ENCODE measurements at regions not wholly inside any gene's neighbourhood (a gene's known extent, or its start where the extent isn't known, plus 50 kb on each side); places are given as distances from the start of the nearest gene placed in this dataset.

DNA sequence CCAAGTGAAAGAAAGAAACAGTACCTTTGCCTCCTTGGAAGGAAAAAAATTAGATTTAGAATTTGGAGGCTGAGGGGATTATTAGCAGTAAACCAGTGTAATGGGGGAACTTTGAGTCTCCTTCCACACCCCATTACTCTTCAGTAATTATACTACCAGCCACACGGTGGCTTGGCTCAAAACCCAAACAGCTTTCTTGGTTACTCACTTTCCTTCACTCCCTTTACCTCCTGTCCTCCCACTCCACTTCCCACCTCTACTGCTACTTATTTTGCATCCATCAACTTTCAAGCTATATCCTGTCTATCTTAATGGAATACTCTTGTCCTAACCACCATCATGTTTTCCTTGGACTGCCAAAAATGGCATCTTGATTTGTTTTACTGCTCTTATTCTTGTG lies 310.6 kb upstream of the AADAT start:
- no peaks in the 10 kb centered on the region for H3K36me3 ChIP-seq (ENCODE audit: low read depth, missing control alignments)
- H3K27ac ChIP-seq: no peak overlapping the region
- intact Hi-C loops (cut with DNase I; ENCODE audit: low total_unique reads): no loop called here
- no peaks in the 10 kb centered on the region for H3K4me1 ChIP-seq
- H3K4me3 ChIP-seq: no peak overlapping the region
- TF ChIP-seq, protein P1, sequence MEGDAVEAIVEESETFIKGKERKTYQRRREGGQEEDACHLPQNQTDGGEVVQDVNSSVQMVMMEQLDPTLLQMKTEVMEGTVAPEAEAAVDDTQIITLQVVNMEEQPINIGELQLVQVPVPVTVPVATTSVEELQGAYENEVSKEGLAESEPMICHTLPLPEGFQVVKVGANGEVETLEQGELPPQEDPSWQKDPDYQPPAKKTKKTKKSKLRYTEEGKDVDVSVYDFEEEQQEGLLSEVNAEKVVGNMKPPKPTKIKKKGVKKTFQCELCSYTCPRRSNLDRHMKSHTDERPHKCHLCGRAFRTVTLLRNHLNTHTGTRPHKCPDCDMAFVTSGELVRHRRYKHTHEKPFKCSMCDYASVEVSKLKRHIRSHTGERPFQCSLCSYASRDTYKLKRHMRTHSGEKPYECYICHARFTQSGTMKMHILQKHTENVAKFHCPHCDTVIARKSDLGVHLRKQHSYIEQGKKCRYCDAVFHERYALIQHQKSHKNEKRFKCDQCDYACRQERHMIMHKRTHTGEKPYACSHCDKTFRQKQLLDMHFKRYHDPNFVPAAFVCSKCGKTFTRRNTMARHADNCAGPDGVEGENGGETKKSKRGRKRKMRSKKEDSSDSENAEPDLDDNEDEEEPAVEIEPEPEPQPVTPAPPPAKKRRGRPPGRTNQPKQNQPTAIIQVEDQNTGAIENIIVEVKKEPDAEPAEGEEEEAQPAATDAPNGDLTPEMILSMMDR (IDR thresholded peaks at IDR 0.05): no peak
- no peak for TF ChIP-seq POLR2A (IDR thresholded peaks at IDR 0.05)
- whole genome bisulfite sequencing, 2 donors: 17 to 35% methylated on average over 1 of the region's 1 CpG
- no peak for DNase-seq
- H3K27me3 ChIP-seq: no peaks in the 10 kb centered on the region
- no peaks in the 10 kb centered on the region for H3K9me3 ChIP-seq

DNA sequence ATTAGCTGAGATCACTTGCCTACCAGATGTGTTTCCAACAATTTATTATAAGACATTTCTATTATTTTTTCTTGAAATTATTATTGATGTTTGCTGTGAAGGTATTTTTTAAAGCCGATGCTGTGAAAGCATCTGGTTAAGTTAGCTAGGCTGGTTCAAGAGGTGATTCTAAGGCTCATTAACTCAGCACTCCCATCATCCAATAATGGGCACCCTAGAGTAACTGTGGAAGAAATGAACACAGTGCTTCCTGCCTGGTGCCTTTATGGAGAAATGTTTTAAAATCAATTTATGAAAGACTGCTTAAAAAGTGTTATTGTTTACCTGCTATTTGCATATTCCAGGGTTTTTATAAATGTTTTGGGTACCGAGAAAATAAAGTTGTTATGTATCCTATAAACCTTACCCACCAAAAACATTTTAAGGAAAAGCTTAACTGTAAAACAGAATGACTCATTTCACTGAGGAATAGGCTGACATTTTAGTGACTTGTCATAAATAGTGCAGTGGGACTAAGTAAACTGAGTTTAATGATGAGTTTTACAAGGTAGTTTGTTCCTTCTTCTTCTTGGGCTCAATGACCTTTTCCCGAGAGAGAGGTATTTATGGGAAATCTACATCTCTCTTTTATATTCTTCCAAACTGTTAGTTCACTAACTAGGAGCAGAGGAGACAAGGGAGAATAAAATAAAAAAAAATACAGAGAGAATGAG lies 310.0 kb upstream of the AADAT start:
- TF ChIP-seq, protein P1 (IDR thresholded peaks at IDR 0.05): no peak
- TF ChIP-seq POLR2A (IDR thresholded peaks at IDR 0.05): no peak
- intact Hi-C loops (cut with DNase I; ENCODE audit: low total_unique reads): no loop called here
- Histone ChIP-seq H3K9me3 (no peaks in the 10 kb centered on the region), H3K27ac (no peak overlapping the region), H3K36me3 (ENCODE audit: low read depth, missing control alignments) (no peaks in the 10 kb centered on the region), H3K4me3 (no peak overlapping the region), H3K4me1 (no peaks in the 10 kb centered on the region), H3K27me3 (no peaks in the 10 kb centered on the region)
- DNase-seq: no peak
- 75 to 80% methylated on average over 3 of the region's 3 CpGs for WGBS, 2 donors

- intact Hi-C loops (cut with DNase I; ENCODE audit: low total_unique reads): no loop called here
- H3K4me1 ChIP-seq: no peaks in the 10 kb centered on the region
These were observed 308.5 kb upstream of the AADAT start for GRCh38 chr4:170398218-170398617.

DNA sequence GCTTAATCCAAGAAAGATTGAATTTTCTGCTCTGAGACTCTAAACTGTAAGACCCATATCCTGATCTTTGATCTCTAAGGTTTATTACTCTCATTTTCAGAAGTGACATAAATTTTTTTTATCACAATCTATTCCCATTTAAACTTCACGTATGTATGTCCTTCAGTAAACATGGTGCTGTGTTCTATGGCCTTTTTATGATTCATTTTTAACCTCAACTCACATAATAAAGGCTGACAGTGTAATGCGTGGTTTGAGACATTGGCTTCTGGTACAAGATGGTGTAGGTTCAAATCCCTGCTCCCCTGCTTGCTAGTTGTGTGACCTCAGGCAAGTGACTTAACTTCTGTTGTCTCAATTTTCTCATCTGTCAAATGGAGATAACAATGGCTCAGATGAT lies 306.0 kb upstream of the AADAT start:
- H3K4me1 ChIP-seq: no peaks in the 10 kb centered on the region
- no peaks in the 10 kb centered on the region for H3K36me3 ChIP-seq (ENCODE audit: low read depth, missing control alignments)
- no peaks in the 10 kb centered on the region for H3K9me3 ChIP-seq
- H3K4me3 ChIP-seq: no peak overlapping the region
- 84 to 93% methylated on average over 2 of the region's 2 CpGs for WGBS, 2 donors
- intact Hi-C loops (cut with DNase I; ENCODE audit: low total_unique reads): no loop called here
- TF ChIP-seq, protein P1 (IDR thresholded peaks at IDR 0.05): no peak
- TF ChIP-seq POLR2A (IDR thresholded peaks at IDR 0.05): no peak
- H3K27me3 ChIP-seq: no peaks in the 10 kb centered on the region
- H3K27ac ChIP-seq: no peak overlapping the region
- DNase-seq: no peak

More at GRCh38 chr4:170398218-170398617, 308.5 kb upstream of the AADAT start:
- Histone ChIP-seq H3K9me3 (no peaks in the 10 kb centered on the region), H3K36me3 (ENCODE audit: low read depth, missing control alignments) (no peaks in the 10 kb centered on the region), H3K4me3 (no peak overlapping the region), H3K27ac (no peak overlapping the region), H3K27me3 (no peaks in the 10 kb centered on the region)
- DNase-seq: no peak
- no peak for TF ChIP-seq POLR2A (IDR thresholded peaks at IDR 0.05)

GRCh38 chr4:170391066-170391740 lies 301.4 kb upstream of the AADAT start:
- Histone ChIP-seq H3K36me3 (ENCODE audit: low read depth, missing control alignments) (no peaks in the 10 kb centered on the region), H3K4me3 (no peak overlapping the region), H3K4me1 (no peaks in the 10 kb centered on the region), H3K9me3 (no peaks in the 10 kb centered on the region), H3K27ac (no peak overlapping the region), H3K27me3 (no peaks in the 10 kb centered on the region)
- intact Hi-C loops (cut with DNase I; ENCODE audit: low total_unique reads): no loop called here
- WGBS, 2 donors: 49 to 56% methylated on average over 4 of the region's 4 CpGs
- no peak for DNase-seq
- no peak for TF ChIP-seq POLR2A (IDR thresholded peaks at IDR 0.05)
- TF ChIP-seq, protein P1 (IDR thresholded peaks at IDR 0.05): no peak

Data from testis (tissue), 2 donors.